Activated CD8-positive, alpha-beta memory T cell treated with anti-CD3 and anti-CD28 coated beads for 4 hours (primary cell): ENCODE measurements at regions not wholly inside any gene's neighbourhood (a gene's known extent, or its start where the extent isn't known, plus 50 kb on each side); places are given as distances from the start of the nearest gene placed in this dataset.
"Not testable (repeated sequence)": the region's sequence is repeated elsewhere in the genome, so short reads cannot be mapped to it uniquely, and the experiment has no call there.

Experiments
- DNase-seq, 2 donors: peaks; one replicate each; pipeline ENCODE4 v3.0.0-alpha.2; 2020; ENCODE audit warnings: low read depth in 2 of 2

GRCh38 chr7:114806590-114807162 lies 115.2 kb upstream of the MDFIC start:
- no peak for DNase-seq

GRCh38 chr7:114812570-114812969 lies 109.3 kb upstream of the MDFIC start:
- DNase-seq: no peak

- DNase-seq: no peak
Measured at GRCh38 chr7:114813624-114814023, 108.3 kb upstream of the MDFIC start.

- not testable (repeated sequence) for DNase-seq
Measured at GRCh38 chr7:114817036-114817435, 104.9 kb upstream of the MDFIC start.

- no peak for DNase-seq
Measured at GRCh38 chr7:114818501-114818900, 103.4 kb upstream of the MDFIC start.

- DNase-seq: no peak
Measured at GRCh38 chr7:114819616-114820362, 102.1 kb upstream of the MDFIC start.

GRCh38 chr7:114821030-114821900 lies 100.6 kb upstream of the MDFIC start:
- no peak for DNase-seq

GRCh38 chr7:114822131-114822530 lies 99.8 kb upstream of the MDFIC start:
- no peak for DNase-seq

- DNase-seq: no peak
Measured at GRCh38 chr7:114822844-114823243, 99.0 kb upstream of the MDFIC start.

- DNase-seq: no peak
Measured at GRCh38 chr7:114823290-114823689, 98.6 kb upstream of the MDFIC start.

- DNase-seq: no peak
Measured at GRCh38 chr7:114825423-114825951, 96.4 kb upstream of the MDFIC start.

GRCh38 chr7:114830952-114831351 lies 90.9 kb upstream of the MDFIC start:
- DNase-seq: no peak

GRCh38 chr7:114832906-114833595 lies 88.8 kb upstream of the MDFIC start:
- no peak for DNase-seq

GRCh38 chr7:114835303-114835702 lies 86.6 kb upstream of the MDFIC start:
- DNase-seq: no peak

GRCh38 chr7:114835861-114836260 lies 86.0 kb upstream of the MDFIC start:
- DNase-seq: no peak

GRCh38 chr7:114842551-114843065 lies 79.3 kb upstream of the MDFIC start:
- DNase-seq: no peak

GRCh38 chr7:114843102-114843501 lies 78.8 kb upstream of the MDFIC start:
- no peak for DNase-seq

- DNase-seq: no peak
Measured at GRCh38 chr7:114851406-114852061, 70.4 kb upstream of the MDFIC start.

- no peak for DNase-seq
Measured at GRCh38 chr7:114852293-114852692, 69.6 kb upstream of the MDFIC start.

GRCh38 chr7:114853189-114853588 lies 68.7 kb upstream of the MDFIC start:
- no peak for DNase-seq

- DNase-seq: no peak
Measured at GRCh38 chr7:114854369-114854768, 67.5 kb upstream of the MDFIC start.
